ENCODE measurements at regions not wholly inside any gene's neighbourhood (a gene's known extent, or its start where the extent isn't known, plus 50 kb on each side); places are given as distances from the start of the nearest gene placed in this dataset.

- CTCF ChIA-PET = interaction anchor here (1.1 to 2.5 kb wide), 2 partner anchors 15 to 18 kb away, joined by 3 to 12 read pairs; no protein-coding TSS in a partner anchor
- no peak for TF ChIP-seq CTCF (IDR thresholded peaks at IDR 0.05; ENCODE audit: control extremely low read depth, extremely low read depth, low read depth, missing control alignments)
- POLR2A ChIA-PET = no interaction called here
- DNase-seq (ENCODE audit: extremely low spot score) = no peak
Measured at GRCh38 chr12:83841620-83842019, 1071.0 kb downstream of the SLC6A15 start.

GRCh38 chr12:83827860-83828259 is 1084.7 kb downstream of the SLC6A15 start:
- ChIA-PET CTCF (interaction anchor here (1.2 to 2.8 kb wide), 9 partner anchors 9 to 1141 kb away, joined by 3 to 19 read pairs (median 4); partner anchors contain the start of gene TMTC2), POLR2A (no interaction called here)
- DNase-seq (ENCODE audit: extremely low spot score) = no peak
- TF ChIP-seq CTCF (IDR thresholded peaks at IDR 0.05; ENCODE audit: control extremely low read depth, extremely low read depth, low read depth, missing control alignments) = no peak

- no peak for DNase-seq (ENCODE audit: extremely low spot score)
- CTCF ChIA-PET = interaction anchor here (0.7 to 2.9 kb wide), 12 partner anchors 8 to 1141 kb away, joined by 3 to 37 read pairs (median 6); partner anchors contain the start of gene TMTC2
- no peak for TF ChIP-seq CTCF (IDR thresholded peaks at IDR 0.05; ENCODE audit: control extremely low read depth, extremely low read depth, low read depth, missing control alignments)
- POLR2A ChIA-PET = no interaction called here
Measured at GRCh38 chr12:83827193-83827592, 1085.4 kb downstream of the SLC6A15 start.

- ChIA-PET POLR2A (no interaction called here), CTCF (interaction anchor here (0.8 to 2.9 kb wide), 19 partner anchors 11 to 1300 kb away, joined by 3 to 37 read pairs (median 4); partner anchors contain the start of gene TMTC2)
- TF ChIP-seq CTCF (IDR thresholded peaks at IDR 0.05; ENCODE audit: control extremely low read depth, extremely low read depth, low read depth, missing control alignments) = peak; percentile 61
- peak; percentile 34 for DNase-seq (ENCODE audit: extremely low spot score)
Measured at GRCh38 chr12:83826112-83826511, 1086.5 kb downstream of the SLC6A15 start.

- DNase-seq (ENCODE audit: extremely low spot score) = peak; percentile 26
- peak; percentile 33 for TF ChIP-seq CTCF (IDR thresholded peaks at IDR 0.05; ENCODE audit: control extremely low read depth, extremely low read depth, low read depth, missing control alignments)
- POLR2A ChIA-PET = no interaction called here
- CTCF ChIA-PET = interaction anchor here (0.8 to 2.6 kb wide), 6 partner anchors 9 to 1296 kb away, joined by 3 to 23 read pairs (median 3); no protein-coding TSS in a partner anchor
Measured at GRCh38 chr12:83823386-83824045, 1089.1 kb downstream of the SLC6A15 start.

- no peak for TF ChIP-seq CTCF (IDR thresholded peaks at IDR 0.05; ENCODE audit: control extremely low read depth, extremely low read depth, low read depth, missing control alignments)
- POLR2A ChIA-PET = no interaction called here
- DNase-seq (ENCODE audit: extremely low spot score) = no peak
- CTCF ChIA-PET = interaction anchor here (1.4 to 2.6 kb wide), 3 partner anchors 682 to 1296 kb away, joined by 4 to 23 read pairs (median 4); no protein-coding TSS in a partner anchor
Measured at GRCh38 chr12:83821967-83822366, 1090.6 kb downstream of the SLC6A15 start.

All from GM10248 (cell line).